ENCODE measurements at regions not wholly inside any gene's neighbourhood (a gene's known extent, or its start where the extent isn't known, plus 50 kb on each side); places are given as distances from the start of the nearest gene placed in this dataset.

- no peak for TF ChIP-seq CTCF (IDR thresholded peaks at IDR 0.05)
- TF ChIP-seq EZH2 (IDR thresholded peaks at IDR 0.05; ENCODE audit: borderline replicate concordance, insufficient read depth, low read depth, low read length, poor library complexity, severe bottlenecking) = no peak
Observed at GRCh38 chr1:70874063-70874462, 173.6 kb downstream of the PTGER3 start.
